ENCODE measurements at regions not wholly inside any gene's neighbourhood (a gene's known extent, or its start where the extent isn't known, plus 50 kb on each side); places are given as distances from the start of the nearest gene placed in this dataset.

DNA sequence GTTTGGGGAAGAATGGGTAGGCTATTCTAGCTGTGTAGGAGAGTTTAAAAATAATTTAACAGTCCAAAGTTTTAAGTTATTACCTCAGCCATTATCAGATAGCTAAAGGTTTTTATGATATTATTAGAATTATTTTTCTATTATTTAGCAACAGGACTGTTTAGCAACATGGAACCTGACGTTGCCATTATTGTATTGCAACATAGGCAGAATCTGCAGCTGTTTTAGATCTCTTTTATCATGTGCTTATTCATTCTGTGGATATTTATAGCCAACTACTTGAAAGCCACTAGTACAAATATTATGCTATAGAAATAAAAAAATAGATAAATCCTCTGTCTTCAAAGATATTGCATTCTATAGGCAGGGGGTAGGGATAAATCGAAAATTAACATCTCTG lies 382.0 kb upstream of the TRAM1L1 start:
- TF ChIP-seq, protein P1, sequence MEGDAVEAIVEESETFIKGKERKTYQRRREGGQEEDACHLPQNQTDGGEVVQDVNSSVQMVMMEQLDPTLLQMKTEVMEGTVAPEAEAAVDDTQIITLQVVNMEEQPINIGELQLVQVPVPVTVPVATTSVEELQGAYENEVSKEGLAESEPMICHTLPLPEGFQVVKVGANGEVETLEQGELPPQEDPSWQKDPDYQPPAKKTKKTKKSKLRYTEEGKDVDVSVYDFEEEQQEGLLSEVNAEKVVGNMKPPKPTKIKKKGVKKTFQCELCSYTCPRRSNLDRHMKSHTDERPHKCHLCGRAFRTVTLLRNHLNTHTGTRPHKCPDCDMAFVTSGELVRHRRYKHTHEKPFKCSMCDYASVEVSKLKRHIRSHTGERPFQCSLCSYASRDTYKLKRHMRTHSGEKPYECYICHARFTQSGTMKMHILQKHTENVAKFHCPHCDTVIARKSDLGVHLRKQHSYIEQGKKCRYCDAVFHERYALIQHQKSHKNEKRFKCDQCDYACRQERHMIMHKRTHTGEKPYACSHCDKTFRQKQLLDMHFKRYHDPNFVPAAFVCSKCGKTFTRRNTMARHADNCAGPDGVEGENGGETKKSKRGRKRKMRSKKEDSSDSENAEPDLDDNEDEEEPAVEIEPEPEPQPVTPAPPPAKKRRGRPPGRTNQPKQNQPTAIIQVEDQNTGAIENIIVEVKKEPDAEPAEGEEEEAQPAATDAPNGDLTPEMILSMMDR (conservative IDR thresholded peaks at IDR 0.05 in 1 of 2, IDR thresholded peaks at IDR 0.05 in 1 of 2; ENCODE audit: extremely low read depth in 1 of 2, insufficient read depth in 1 of 2, low read depth in 1 of 2, low read length in 2 of 2) = no peak
- no peak for TF ChIP-seq EZH2 (IDR thresholded peaks at IDR 0.05; ENCODE audit: borderline replicate concordance, low read length)
